Esophagus mucosa (tissue), 1 donor: ENCODE measurements at regions not wholly inside any gene's neighbourhood (a gene's known extent, or its start where the extent isn't known, plus 50 kb on each side); places are given as distances from the start of the nearest gene placed in this dataset.
"Not testable (repeated sequence)": the region's sequence is repeated elsewhere in the genome, so short reads cannot be mapped to it uniquely, and the experiment has no call there.

Experiments used
- ATAC-seq: fragments of 200-7000 bp; cut with Tn5 transposase; one replicate; pipeline ENCODE4 v1.9.1; 2020
- donor health status: DM: yes; HTN: yes; CAD: no.

DNA sequence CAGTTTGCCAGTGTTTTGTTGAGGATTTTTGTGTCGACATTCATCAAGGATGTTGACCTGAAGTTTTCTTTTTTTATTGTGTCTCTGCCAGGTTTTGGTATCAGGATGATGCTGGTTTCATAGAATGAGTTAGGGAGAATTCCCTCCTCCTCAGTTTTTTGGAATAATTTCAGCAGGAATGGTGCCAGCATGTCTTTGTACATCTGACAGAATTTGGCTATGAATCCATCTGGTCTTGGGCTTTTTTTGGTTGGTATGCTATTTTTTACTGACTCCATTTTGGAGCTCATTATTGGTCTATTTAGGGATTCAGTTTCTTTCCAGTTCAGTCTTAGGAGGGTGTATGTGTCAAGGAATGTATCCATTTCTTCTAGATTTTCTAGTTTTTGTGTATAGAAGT, 320.0 kb upstream of the PPP2R3A start:
- no peak for ATAC-seq

DNA sequence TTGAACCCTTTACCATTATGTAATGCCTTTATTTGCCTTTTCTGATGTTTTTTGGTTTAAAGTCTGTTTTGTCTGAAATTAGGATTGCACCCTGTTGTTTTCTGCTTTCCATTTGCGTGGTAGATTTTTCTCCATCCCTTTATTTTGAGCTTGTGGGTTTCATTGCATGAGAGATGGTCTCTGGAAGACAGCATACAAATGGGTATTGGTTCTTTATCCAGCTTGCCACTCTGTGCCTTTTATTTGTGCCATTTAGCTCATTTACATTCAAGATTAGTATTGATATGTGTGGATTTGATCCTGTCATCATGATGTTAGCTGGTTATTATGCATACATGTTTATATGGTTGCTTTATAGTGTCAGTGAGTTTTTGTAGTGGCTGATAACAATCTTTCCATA, 318.7 kb upstream of the PPP2R3A start:
- no peak for ATAC-seq

DNA sequence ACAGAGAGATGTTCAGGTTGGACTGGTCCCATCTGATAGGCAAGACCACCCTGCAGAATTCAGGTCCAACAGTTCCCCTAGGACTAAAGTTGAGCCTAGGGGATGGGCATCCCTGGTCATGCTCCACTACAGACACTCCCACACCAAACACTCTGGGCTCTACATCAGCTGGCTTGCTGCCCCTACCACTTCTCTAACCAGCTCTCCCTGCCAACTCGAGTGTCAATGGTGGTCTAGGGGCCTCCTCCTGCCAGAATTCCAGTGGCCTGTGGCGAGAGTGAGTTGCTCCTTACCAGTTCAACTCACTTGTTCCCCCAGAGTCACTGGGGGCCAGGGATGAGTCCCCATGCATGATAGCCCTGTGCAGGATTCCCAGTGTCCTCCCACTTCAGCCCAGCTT, 316.2 kb upstream of the PPP2R3A start:
- no peak for ATAC-seq

DNA sequence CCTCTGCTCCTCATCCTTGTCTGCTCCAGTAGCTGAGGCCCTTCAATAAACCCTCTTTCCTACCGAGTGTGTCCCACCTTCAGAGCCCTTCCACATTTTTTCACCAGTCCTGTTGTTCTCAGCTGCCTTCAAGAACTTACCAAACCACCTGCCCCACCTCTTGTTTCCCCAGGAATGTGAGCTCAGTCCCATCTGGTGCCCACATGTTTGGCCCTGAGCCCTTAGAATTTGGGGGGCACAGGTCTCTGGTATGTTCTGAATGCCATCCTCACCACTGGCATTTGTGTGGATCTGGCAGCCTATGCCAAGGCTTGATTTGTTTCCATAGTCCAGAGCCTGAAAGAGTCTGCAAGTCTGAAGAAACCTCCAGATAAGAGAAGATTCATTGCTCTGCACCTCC, 315.2 kb upstream of the PPP2R3A start:
- ATAC-seq = no peak

DNA sequence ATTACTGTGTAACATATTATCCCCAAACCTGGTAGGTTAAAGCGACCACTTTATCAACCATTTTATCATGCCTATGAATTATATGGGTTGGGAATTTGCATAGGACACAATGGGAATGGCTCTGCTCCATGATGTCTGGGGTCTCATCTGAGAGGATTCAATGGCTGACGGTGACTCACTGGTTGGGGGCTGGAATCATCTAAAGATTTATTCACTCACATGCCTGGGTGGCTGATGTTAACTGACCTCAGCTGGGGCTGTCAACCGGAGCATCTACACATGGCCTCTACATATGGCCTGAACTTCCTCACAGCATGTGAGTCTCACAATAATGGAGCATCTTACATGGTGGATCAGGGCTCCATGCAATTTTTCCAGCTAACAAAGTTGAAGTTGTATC, 313.1 kb upstream of the PPP2R3A start:
- ATAC-seq = no peak

DNA sequence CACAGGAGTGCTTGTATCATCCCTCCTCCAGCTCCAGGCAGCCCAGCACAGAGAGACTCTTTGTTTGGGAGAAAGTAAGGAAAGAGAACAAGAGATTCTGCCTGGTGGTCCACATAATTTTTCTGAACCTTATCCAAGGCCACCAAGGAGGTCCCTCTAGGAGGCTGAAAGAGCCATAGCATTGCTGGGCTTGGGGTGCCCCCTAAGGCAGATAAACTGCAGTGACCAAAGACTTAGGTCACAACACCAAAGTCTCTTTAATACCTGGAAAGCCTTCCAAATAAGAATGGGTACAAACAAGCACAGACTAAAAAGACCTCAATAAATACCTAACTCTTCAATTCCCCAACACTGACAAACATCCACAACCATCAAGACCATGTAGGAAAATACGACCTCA, 310.2 kb upstream of the PPP2R3A start:
- ATAC-seq = no peak

DNA sequence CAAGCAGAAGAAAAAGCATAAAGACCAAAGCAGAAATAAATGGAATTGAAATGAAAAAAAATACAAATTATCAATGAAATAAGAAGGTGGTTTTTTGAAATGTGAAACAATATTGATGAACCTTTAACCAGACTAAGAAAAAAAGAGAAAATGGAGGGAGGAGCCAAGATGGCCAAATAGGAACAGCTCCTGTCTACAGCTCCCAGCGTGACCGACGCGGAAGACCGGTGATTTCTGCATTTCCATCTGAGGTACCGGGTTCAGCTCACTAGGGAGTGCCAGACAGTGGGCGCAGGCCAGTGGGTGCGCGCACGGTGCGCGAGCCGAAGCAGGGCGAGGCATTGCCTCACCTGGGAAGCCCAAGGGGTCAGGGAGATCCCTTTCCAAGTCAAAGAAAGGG, 307.1 kb upstream of the PPP2R3A start:
- ATAC-seq = not testable (repeated sequence)

DNA sequence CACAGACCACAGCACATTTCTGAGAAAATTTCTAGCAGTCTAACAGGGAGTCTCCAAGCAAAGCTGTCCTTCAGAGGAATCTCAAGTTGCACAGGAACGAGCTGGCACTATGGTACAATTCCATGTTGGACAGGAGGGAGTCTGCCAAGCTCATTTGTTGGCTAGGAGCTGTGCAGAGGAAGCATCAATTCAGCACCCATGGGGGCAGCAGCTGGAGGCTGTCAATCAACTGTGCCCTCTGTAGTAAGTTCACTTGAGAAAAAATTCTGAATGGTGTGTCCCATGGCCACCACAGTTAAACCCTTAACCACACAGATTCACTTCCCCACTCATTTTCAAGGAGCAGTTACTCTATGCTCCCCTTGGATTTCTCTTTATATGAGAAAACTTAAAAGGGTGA, 298.5 kb upstream of the PPP2R3A start:
- no peak for ATAC-seq

DNA sequence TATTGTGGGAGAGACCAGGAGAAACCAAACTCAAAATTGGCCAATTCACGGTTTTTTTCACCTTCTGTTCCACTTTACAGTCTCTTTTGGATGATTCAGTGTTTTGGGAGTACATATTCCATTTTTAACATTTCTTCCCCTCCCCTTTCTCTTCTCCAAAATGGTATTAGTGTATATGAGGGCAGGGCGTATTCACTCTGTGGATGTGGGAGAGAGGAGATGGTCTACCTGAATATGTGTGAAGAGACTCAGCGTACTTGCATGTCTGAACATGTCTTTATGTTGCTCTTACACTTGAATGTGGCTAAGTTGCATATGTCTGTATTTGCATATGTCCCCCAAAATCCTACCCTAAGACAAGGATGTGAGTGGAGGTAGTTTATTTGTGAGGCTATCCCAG, 291.0 kb upstream of the PPP2R3A start:
- ATAC-seq = no peak

DNA sequence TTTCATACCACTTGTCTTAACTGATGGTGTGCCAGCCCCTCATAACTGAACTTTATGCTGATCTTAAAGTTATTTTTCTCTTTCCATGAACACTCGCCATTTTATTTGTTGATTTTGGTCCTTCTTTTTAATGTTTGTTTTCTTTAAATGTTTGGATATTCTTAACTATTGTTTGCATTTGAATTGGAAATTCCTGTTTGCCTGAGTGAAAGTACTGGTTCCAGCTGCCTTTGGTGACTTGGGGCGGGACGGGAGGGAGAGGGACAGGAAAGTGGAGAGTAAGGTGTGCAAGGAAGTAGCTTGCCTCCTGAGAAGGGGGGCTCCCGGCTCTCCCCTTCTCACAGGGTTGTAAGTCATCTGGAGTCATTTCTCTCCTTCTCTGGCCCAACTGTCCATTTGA, 287.1 kb upstream of the PPP2R3A start:
- ATAC-seq = no peak

DNA sequence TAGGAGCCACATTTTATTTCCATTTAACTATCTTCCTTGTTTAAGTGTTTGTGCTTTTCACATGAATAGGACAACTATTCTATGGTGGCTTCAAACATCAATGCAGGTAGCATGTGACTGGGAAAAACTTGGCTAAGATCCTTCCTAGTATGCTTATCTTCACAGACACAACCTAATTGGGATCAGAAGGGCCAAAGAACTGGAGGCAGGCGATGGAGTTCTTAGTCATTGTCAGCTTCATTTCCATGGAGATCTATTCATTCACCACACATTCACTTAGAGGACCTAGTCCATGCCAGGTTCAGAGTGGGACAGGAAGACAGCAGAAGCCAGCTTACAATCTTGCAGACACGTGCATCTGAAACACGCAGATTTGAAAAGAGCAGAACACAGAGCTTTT, 277.5 kb upstream of the PPP2R3A start:
- no peak for ATAC-seq

DNA sequence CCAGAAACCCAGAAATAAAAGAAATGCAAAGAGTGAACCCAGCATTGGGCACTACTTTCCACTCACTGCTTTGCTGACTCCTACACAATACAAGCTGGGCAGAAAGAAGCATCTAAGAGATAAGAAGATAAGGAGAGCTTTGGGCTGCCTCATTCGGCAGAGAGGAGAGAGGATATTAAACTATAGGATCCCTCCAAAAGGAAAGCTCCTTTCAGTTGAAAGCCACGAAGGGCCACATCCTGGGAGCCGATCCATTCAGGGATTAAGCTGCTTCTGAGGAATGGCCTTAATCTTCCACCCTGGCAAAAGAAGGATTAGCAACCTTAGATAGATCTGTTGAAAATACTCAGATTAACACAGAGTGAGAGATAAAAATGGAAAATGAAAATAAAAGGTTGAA, 274.9 kb upstream of the PPP2R3A start:
- no peak for ATAC-seq

DNA sequence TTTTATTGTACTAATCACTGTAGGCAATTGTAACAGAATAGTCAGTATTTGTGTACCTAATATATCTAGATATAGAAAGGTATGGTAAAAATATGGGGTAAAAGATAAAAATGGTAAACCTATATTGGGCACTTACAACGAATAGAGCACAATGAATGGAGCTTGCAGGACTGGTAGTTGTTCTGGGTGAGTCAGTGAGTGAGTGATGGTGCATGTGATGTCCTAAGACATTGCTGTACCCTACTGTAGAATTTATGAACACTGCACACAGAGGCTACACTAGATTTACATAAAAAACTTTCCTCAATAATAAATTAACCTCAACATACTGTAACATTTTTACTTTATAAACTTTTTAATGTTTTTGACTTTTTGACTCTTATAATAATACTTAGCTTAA, 274.3 kb upstream of the PPP2R3A start:
- ATAC-seq = no peak

DNA sequence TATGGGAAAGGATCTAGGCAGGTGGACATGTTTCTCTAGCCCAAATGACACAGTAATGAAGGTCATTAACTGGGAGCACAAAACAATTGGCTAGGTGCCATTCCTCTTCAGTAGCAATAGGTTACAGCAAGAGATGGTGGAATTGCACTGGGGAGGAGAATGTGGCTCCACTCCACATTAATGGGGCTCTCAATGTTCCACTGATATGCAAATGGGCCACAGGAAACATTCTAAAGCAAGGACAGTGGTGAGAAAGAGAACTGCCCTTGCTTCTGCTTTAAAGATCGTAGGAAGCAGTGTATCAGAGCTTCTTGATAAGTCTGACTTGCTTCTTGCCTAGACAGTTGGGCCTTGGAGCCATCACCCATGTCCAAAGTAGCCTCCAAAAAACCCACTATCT, 271.4 kb upstream of the PPP2R3A start:
- ATAC-seq = no peak

DNA sequence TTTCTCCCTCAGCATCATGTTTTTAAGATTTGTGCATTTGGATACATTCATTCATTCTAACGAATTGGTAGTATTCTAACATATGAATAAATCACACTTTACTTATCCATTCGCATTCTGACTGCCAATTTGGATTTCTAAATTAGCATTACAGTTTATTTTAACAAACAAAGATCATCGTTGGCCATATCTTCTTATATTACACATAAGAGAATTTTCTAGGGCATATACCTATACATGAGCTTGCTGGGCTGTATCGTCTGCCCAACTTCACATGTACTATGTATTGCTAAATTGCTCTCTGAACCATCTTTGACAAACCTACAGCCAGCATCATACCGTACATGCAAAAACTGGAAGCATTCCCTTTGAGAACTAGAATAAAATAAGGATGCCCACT, 265.8 kb upstream of the PPP2R3A start:
- ATAC-seq = no peak

DNA sequence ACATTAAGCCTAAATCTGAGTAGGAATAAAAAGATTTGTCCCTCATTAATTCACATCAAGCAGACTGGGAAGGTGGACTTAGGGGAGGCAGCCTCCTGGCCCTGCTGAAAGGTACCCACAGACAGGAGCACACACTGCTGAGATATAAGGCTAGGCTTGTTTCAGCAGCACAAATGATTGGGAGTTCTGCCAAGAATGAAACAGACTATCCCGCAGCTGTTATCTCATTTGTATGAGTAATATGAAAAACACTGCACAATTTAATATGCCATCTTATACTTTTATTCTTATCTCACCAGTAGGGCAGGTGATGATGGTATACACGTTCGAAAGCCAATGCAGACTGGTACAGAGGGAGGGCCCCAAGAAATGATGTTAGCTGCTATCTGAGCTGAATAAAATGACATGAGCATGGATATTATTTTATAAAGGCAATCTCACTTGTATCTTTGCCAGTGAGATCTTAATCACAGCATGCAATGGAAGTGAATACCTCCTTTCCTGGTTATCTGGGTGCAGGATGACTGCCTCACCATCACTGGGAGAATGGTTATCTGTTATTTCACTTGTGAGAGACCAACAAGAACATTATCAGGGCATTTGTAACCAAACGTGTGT, 258.7 kb upstream of the PPP2R3A start:
- no peak for ATAC-seq

DNA sequence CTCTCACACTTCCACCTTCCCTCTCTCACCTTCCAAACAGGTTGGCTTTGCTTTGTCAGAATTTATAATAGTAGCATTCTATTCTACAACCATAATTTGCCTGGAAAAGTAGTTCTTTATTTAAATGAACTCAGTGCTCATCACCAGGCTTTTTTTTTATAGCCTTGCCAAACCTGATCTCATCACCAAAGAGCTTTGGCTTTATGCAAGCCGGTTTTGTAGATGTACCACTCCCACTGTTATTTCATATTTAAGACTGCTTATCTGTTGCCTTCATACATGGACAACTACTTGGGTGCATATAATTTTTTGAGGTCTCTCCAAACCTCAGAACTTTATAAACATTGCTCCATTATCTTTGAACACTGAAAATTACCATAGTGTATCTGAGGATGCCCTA, 246.1 kb upstream of the PPP2R3A start:
- ATAC-seq = no peak

DNA sequence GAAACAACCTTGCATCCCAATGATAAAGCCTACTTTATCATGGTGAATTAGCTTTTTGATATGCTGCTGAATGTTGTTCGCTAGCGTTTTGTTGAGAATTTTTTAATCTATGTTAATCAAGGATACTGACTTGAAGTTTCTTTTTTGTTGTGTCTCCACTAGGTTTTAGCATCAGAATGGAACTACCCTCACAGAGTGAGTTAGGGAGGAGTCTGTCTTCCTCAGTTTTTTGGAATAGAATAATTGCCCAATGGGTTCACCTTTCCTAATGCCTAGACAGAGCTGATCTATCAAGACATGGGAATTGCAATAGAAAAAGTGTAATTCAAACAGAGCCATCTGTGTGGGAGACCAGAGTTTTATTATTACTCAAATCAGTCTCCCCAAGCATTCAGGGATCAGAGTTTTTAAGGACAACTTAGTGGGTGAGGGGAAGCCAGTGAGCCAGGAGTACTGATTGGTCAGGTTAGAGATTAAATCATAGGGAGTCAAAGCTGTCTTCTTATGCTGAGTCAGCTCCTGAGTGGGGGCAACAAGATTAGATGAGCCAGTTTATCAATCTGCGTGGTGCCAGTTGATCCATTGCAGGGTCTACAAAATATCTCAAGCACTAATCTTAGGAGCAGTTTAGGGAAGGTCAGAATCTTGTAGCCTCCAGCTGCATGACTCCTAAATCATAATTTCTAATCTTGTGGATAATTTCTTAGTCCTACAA, 237.4 kb upstream of the PPP2R3A start:
- no peak for ATAC-seq

DNA sequence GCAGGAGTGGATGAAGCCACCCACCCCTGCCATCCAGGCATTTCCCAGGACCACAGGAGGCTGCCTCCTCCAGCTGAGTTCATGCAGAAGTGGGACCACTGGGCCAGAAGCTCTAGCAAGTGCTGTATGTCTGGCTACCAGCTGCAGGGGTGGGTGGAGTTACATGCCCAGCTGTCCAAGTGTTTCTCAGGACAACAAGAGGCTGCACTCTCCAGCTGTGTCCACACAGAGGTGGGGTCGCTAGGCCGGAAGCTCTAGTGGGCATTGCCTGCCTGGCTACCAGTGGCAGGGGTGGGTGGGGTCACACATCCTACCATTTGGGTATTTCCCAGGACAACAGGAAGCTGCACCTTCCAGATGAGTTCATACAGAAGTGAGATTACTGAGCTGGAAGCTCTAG, 234.0 kb upstream of the PPP2R3A start:
- no peak for ATAC-seq

DNA sequence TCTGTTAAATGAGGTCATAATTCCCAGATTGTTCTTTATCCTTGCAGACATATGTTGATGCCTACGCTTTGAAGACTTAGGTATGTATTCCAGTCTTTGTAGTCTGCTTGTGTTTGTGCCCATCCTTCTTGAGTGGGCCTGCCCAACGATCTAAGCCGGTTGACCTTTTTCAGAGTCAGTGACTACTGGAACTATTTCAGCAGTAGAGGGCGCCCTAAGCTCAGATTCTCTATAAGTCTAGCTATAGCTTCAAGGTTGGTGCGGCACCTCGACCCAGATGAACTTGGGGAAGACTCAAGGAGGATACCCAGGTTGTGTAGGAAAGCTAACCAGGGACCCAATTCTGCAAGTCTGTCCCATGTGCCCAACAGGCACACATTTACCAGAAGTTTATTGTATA, 228.8 kb upstream of the PPP2R3A start:
- no peak for ATAC-seq

DNA sequence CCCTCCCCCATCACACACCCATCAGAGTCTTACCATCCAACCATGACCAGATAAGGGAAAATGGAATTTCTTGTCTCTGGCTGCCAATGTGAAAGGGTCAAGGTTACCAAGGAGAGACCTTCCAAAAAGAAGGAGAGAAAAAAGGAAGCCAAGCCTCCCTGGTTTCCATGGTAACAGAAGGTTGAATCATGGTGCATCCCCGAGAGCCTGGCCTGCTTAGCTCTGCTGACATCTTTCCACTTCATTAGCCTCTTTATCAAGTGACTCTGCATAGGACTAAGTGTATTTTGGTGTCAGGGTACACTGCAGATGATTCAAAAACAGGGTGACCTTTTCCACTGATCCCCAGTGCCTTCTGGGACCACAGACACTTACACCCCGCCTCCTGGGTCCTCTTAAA, 225.7 kb upstream of the PPP2R3A start:
- ATAC-seq = no peak

DNA sequence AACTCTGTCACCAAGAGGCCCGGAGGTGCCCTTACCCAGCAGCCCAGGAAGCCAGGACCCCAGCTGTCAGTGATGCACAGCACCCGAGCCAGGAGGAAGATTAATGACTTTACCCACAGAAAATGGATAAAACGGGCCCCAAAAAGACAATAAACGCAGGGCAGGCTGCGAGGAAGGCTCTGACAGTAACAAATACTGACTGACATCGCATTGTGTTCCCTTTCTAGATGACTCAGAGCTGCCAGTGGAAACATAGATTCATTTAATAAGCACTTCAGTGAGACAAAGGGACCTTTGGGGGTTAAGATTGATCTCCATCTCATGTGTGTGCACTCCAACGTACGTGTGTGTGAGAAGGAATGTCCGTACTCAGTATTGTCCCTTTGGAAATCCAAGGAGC, 225.3 kb upstream of the PPP2R3A start:
- no peak for ATAC-seq

DNA sequence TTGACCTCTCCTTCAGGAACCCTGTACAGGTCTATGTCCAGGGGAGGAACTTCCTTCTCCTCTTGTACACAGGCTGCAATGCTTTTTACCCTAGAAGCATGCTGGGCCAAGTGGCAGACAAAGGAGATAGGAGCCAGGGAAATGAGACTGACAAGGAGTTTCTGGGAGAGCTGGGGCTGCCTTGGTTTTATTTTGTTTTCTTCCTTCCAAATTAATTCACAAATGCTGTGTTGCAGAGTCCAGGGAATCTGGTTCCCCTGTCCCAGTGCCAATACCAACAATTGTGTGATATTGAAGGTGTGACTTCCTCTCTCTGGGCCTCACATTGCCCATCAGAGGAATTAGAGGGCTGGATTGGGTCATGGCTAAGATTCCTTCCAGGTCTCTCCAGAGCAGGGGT, 224.8 kb upstream of the PPP2R3A start:
- ATAC-seq = no peak

DNA sequence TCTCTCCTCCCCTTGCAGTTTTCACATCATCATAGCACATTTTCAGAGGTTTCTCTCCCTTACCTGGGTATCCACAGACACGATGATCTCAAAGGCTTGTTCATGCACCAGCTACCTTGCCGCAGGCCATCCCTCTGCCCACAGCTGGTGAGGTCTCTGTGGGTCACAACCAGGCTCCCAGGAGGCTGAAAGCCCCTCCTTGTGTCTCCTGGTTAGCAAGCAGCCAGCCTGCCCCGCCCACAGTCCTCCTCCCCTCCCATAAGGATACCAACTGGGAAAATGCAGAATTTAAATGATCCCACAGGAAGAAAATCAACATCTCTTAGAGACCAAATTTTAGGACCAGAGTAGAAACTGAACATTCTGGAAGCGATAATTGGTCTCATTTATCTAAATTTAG, 213.5 kb upstream of the PPP2R3A start:
- no peak for ATAC-seq

DNA sequence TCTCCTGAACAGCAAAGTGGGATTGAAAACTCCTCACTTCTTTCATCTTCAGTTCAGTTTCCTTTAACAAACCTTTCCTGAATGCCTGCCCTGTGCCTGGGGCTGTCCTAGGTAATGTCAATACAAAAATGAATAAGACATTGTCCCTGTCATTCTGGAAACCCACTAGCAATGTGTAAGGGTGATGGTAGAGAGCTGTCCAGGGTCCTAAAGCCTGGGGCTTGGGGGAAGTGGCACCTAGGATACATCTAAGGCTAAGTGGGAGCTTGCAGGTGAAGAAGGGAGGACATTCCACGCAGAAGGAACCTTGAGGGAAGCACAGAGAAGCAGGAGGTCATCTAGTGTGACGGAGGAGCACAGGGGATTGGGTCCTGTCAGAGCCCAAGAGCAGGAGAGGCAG, 212.7 kb upstream of the PPP2R3A start:
- no peak for ATAC-seq
